ENCODE measurements at regions not wholly inside any gene's neighbourhood (a gene's known extent, or its start where the extent isn't known, plus 50 kb on each side); places are given as distances from the start of the nearest gene placed in this dataset.

DNA sequence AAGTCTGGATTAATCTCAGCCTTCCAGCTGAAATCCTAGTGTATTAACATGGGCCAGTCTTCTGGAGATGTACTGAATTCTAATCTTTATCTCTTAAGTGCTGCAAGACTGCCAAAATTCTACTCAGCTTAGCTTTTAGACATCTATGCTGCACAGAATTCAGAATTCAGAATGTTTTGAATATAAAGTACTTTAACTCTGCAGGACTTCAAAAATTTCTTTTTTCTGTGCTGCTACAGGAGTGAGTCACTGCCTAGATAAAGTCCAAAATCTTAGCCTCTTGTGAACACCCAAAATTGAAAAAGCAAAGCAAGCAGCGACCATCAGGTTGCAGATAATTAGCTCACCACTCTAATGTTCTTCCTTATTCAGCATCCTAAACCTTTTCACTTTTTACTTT lies 1092.6 kb upstream of the PCDH10 start:
- H3K9me3 Mint-ChIP-seq = peaks cover 15% of the 10 kb centered on the region
- no peak overlapping the region for H3K4me3 Mint-ChIP-seq
- no peaks in the 10 kb centered on the region for H3K4me1 Mint-ChIP-seq
- DNase-seq = no peak
- H3K36me3 Mint-ChIP-seq (ENCODE audit: low read depth) = no peaks in the 10 kb centered on the region
- TF ChIP-seq, protein P1, sequence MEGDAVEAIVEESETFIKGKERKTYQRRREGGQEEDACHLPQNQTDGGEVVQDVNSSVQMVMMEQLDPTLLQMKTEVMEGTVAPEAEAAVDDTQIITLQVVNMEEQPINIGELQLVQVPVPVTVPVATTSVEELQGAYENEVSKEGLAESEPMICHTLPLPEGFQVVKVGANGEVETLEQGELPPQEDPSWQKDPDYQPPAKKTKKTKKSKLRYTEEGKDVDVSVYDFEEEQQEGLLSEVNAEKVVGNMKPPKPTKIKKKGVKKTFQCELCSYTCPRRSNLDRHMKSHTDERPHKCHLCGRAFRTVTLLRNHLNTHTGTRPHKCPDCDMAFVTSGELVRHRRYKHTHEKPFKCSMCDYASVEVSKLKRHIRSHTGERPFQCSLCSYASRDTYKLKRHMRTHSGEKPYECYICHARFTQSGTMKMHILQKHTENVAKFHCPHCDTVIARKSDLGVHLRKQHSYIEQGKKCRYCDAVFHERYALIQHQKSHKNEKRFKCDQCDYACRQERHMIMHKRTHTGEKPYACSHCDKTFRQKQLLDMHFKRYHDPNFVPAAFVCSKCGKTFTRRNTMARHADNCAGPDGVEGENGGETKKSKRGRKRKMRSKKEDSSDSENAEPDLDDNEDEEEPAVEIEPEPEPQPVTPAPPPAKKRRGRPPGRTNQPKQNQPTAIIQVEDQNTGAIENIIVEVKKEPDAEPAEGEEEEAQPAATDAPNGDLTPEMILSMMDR (IDR thresholded peaks at IDR 0.05) = no peak
- H3K27ac Mint-ChIP-seq = no peak overlapping the region
- no peaks in the 10 kb centered on the region for H3K27me3 Mint-ChIP-seq (ENCODE audit: low read depth, poor library complexity)

DNA sequence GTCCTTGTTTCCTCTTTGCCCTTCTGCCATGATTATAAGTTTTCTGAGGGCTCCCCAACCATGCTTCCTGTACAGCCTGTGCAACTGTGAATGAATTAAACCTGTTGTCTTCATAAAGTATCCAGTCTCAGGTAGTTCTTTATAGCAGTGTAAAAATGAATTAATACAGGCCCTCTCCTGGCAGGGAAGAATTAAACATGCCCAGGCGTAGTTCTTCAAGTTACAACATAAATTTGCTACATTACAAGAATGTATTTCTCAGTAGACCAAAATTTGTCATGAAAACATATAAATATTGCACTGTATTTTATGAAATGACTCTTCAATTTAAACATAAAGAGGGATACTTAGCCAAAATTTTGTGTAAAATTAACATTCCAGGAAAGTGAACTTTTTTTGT lies 1089.9 kb upstream of the PCDH10 start:
- no peak for DNase-seq
- H3K4me3 Mint-ChIP-seq = no peak overlapping the region
- no peaks in the 10 kb centered on the region for H3K4me1 Mint-ChIP-seq
- TF ChIP-seq, protein P1 (IDR thresholded peaks at IDR 0.05) = no peak
- H3K27ac Mint-ChIP-seq = no peak overlapping the region
- no peaks in the 10 kb centered on the region for H3K27me3 Mint-ChIP-seq (ENCODE audit: low read depth, poor library complexity)
- no peaks in the 10 kb centered on the region for H3K36me3 Mint-ChIP-seq (ENCODE audit: low read depth)
- H3K9me3 Mint-ChIP-seq = peaks cover 30% of the 10 kb centered on the region

DNA sequence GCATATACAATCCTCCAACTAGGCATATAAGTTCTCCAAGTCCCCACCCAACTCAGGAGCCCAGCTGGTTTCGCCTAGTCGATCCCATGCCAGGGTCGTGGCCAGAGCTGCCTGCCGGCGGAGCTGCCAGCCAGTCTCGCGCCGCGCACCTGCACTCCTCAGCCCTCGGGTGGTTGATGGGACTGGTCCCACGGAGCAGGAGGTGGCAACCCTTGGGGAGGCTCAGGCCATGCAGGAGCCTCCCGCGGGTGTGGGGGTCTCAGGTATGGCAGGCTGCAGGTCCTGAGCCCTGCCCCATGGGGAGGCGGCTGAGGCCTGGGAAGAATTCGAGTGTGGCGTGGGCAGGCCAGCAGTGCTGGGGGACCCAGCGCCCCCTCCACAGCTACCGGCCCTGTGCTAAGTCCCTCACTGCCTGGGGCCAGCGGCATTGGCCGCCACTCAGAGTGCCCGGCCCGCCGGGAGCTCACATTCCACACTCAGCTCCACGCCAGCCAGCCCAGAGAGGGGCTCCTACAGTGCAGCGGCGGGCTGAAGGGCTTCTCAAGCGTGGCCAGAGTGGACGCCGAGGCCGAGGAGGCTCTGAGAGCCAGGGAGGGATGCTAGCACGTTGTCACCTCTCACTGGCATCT lies 1086.4 kb upstream of the PCDH10 start:
- no peak overlapping the region for H3K4me3 Mint-ChIP-seq
- H3K4me1 Mint-ChIP-seq = no peaks in the 10 kb centered on the region
- TF ChIP-seq, protein P1 (IDR thresholded peaks at IDR 0.05) = no peak
- H3K9me3 Mint-ChIP-seq = peaks cover 25% of the 10 kb centered on the region
- H3K36me3 Mint-ChIP-seq (ENCODE audit: low read depth) = no peaks in the 10 kb centered on the region
- DNase-seq = no peak
- no peaks in the 10 kb centered on the region for H3K27me3 Mint-ChIP-seq (ENCODE audit: low read depth, poor library complexity)
- H3K27ac Mint-ChIP-seq = no peak overlapping the region

DNA sequence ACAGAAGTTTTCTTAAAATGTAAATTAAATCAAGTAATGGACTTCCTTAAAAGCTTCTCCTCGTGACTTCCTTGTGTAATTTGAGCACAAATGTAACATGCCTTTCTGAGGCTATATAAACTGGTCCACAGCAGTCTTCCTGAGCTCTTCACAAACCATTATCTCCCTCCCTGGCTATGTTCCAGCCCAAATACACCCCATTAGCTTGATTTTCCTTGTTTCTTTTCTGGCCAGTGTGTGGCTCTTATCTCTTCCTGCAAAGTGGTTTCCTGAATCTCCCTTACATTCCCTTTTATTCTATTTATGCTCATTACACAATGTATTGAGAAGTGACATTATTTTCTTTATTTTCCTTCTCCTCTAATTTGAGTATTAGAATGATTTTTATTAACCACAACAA lies 1085.3 kb upstream of the PCDH10 start:
- Mint-ChIP-seq H3K27ac (peak overlapping the region; percentile 13), H3K27me3 (ENCODE audit: low read depth, poor library complexity) (no peaks in the 10 kb centered on the region), H3K9me3 (peaks cover 20% of the 10 kb centered on the region), H3K36me3 (ENCODE audit: low read depth) (no peaks in the 10 kb centered on the region), H3K4me3 (no peak overlapping the region), H3K4me1 (no peaks in the 10 kb centered on the region)
- TF ChIP-seq, protein P1 (IDR thresholded peaks at IDR 0.05) = no peak
- no peak for DNase-seq

DNA sequence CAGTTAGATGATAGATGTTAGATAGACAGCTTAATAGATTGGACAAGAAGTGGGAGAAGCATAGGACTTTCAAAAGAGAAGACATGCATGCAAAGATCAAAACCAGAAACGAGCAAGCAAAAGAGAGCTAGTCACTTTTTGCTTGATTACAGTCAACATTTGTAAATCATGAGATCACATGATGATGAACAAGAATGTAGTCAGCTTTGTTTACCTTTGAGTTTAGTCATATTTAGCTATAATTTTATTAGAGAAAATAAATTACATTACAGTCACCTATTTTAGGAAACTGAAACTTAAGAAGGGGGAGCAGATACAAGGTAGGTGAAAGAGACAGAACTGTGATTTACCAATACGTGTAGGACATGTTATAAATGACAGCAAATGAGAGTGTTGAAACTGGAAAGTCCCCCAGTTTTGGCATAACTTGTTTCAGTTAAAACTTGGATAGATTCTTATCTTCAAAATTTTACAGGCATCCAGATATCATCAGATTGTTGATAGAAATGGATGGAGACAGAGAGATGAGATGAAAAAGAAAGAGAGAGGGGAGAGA lies 1083.1 kb upstream of the PCDH10 start:
- Mint-ChIP-seq H3K4me3 (no peak overlapping the region), H3K36me3 (ENCODE audit: low read depth) (no peaks in the 10 kb centered on the region), H3K27me3 (ENCODE audit: low read depth, poor library complexity) (no peaks in the 10 kb centered on the region), H3K27ac (no peak overlapping the region), H3K9me3 (peaks cover 15% of the 10 kb centered on the region), H3K4me1 (no peaks in the 10 kb centered on the region)
- no peak for DNase-seq
- TF ChIP-seq, protein P1 (IDR thresholded peaks at IDR 0.05) = no peak

- no peak overlapping the region for H3K4me3 Mint-ChIP-seq
- H3K36me3 Mint-ChIP-seq (ENCODE audit: low read depth) = no peaks in the 10 kb centered on the region
- no peak for DNase-seq
- TF ChIP-seq, protein P1 (IDR thresholded peaks at IDR 0.05) = no peak
- H3K27ac Mint-ChIP-seq = no peak overlapping the region
- no peaks in the 10 kb centered on the region for H3K4me1 Mint-ChIP-seq
- H3K27me3 Mint-ChIP-seq (ENCODE audit: low read depth, poor library complexity) = no peaks in the 10 kb centered on the region
- H3K9me3 Mint-ChIP-seq = no peaks in the 10 kb centered on the region
Measured at GRCh38 chr4:132071815-132072214, 1077.3 kb upstream of the PCDH10 start.
